ES-I3 (cell line): ENCODE measurements at regions not wholly inside any gene's neighbourhood (a gene's known extent, or its start where the extent isn't known, plus 50 kb on each side); places are given as distances from the start of the nearest gene placed in this dataset.

Experiments used
- H3K36me3 ChIP-seq: 2 replicates; pipeline ENCODE4 v1.6.1; 2013; ENCODE audit warnings: mild to moderate bottlenecking, low read length, control low read depth, moderate library complexity; ENCODE audit not compliant: insufficient read depth
- H3K4me1 ChIP-seq: 2 replicates; pipeline ENCODE4 v1.6.1; 2013; ENCODE audit warnings: mild to moderate bottlenecking, control low read depth, low read length; ENCODE audit not compliant: insufficient read depth
- H3K9ac ChIP-seq: 2 replicates; pipeline ENCODE4 v1.6.1; 2013; ENCODE audit warnings: low read depth, mild to moderate bottlenecking, low read length, moderate library complexity
- H3K9me3 ChIP-seq: 2 replicates; pipeline ENCODE4 v1.6.1; 2013; ENCODE audit warnings: mild to moderate bottlenecking, low read length, moderate library complexity; ENCODE audit not compliant: control insufficient read depth, insufficient read depth

DNA sequence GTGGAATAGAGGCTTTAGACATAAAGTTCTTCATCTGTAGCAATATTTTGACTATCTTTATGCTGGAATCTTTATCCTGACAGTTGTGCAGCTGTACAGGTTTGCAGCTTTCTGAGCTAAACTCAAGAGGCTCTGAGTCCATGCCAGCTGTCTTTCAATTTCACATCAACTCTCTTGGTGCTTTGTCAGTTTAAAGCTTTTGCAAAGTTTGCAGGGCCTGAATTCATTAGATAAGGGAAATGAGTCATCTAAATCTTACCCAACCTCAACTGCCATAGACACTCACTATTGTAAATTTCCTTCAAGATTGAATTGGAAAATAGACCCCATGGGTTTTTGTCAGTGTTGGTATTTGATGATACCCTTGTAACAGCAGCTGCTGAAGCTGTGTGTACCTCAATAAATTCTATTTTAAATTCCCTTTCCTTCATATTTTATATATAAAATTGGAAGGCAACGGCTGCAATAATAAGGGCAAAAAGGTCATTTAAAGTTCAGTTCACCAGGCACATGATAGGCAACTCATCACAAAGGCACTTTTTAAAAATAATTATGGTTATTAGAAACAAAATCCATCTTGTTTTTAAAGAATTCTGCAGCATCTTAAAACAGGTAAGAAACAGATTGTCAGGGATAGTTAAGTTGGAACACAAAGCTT is 169.9 kb upstream of the SLC39A10 start:
- Histone ChIP-seq H3K4me1 (peaks cover 3% of the 10 kb centered on the region), H3K36me3 (no peaks in the 10 kb centered on the region), H3K9ac (no peak overlapping the region), H3K9me3 (no peaks in the 10 kb centered on the region)

DNA sequence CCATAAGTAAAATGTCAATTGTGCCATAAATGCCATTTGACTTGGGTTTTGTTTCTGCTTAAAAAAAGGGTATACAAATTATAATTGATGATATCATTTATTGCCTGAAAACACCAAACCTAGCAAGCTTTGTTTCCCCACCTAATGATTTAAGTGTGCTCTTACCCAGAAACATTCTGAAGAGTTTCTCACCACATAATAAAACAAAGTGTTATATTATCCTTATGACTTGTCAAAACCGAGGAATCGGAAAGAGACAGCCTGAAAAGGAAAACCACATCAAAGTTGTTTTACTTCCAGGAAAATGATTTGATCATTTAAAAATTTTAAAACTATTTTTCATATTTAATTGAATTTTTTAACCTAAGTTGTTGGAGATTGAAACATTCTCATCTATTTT is 170.5 kb upstream of the SLC39A10 start:
- Histone ChIP-seq H3K36me3 (no peaks in the 10 kb centered on the region), H3K9ac (no peak overlapping the region), H3K9me3 (no peaks in the 10 kb centered on the region), H3K4me1 (peaks cover 3% of the 10 kb centered on the region)

DNA sequence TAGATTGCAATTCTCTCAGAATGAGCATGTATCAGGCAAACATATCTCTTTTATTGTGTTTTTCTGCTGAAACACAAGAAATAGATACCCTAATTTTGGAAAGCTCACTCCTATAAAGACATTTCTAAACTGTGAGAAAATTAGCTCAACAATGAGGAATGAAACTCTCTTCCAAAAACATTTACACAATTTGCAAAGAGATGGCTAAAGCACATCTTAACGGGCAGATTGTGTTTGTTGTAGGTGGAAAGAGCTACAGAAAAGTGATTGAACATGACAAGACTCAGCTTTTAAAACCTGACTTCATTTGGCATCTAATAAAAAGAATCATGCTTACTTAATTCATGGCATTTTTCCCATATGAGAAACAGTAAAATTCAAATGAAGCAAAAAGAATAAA is 175.0 kb upstream of the SLC39A10 start:
- no peaks in the 10 kb centered on the region for H3K4me1 ChIP-seq
- no peaks in the 10 kb centered on the region for H3K36me3 ChIP-seq
- no peaks in the 10 kb centered on the region for H3K9me3 ChIP-seq
- H3K9ac ChIP-seq, result no peak overlapping the region

DNA sequence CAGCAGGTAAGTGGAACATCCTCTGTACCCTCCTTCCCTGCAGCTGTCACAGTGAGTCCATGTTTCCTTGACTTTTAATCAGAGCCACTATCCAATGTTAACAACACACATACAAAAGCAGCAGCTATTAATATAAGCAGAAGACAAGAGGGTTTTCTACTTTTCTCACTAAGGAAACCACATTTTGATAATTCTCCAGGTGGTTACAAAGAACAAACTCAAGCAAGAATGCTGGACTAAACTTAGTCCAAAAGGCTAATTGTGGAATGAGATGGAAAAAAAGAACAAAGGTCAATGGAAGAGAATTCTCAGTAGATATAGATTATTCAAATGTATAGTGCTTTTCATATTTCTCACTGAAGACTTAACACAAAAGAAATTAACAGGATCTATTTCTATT is 176.9 kb upstream of the SLC39A10 start:
- Histone ChIP-seq H3K9ac (no peak overlapping the region), H3K9me3 (no peaks in the 10 kb centered on the region), H3K36me3 (no peaks in the 10 kb centered on the region), H3K4me1 (no peaks in the 10 kb centered on the region)

DNA sequence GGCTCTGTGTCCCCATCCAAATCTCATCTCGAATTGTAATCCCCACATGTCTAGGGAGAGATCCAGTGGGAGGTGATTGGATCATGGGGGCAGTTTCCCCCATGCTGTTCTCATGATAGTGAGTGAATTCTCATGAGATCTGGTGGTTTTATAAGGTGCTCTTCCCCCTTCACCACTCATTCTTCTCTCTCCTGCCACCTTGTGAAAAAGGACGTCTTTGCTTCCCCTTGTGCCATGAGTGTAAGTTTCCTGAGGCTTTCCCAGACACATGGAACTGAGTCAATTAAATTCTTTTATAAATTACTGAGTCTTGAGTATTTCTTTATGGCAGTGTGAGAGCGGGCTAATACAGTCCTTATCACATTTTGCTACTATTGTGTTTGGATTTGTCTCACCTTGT is 177.6 kb upstream of the SLC39A10 start:
- Histone ChIP-seq H3K9ac (no peak overlapping the region), H3K36me3 (no peaks in the 10 kb centered on the region), H3K9me3 (no peaks in the 10 kb centered on the region), H3K4me1 (no peaks in the 10 kb centered on the region)

DNA sequence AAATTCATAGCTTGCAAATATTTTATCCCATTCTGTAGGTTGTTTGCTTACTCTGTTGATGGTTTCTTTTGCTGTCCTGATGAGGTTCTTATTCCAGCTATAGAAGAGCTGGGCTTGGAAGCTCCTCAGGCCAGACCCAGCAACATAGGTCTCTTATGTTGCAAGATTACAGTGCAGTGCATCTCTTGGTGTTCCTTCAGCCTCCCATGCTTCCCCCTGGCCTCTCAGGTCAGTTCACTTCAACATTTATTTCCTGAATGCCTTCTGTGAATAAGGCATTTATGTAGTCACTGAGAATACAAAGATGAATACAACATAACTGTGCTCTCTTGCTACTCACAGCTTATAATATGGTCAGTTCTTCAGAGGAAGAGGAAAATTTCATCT is 179.0 kb upstream of the SLC39A10 start:
- no peaks in the 10 kb centered on the region for H3K36me3 ChIP-seq

DNA sequence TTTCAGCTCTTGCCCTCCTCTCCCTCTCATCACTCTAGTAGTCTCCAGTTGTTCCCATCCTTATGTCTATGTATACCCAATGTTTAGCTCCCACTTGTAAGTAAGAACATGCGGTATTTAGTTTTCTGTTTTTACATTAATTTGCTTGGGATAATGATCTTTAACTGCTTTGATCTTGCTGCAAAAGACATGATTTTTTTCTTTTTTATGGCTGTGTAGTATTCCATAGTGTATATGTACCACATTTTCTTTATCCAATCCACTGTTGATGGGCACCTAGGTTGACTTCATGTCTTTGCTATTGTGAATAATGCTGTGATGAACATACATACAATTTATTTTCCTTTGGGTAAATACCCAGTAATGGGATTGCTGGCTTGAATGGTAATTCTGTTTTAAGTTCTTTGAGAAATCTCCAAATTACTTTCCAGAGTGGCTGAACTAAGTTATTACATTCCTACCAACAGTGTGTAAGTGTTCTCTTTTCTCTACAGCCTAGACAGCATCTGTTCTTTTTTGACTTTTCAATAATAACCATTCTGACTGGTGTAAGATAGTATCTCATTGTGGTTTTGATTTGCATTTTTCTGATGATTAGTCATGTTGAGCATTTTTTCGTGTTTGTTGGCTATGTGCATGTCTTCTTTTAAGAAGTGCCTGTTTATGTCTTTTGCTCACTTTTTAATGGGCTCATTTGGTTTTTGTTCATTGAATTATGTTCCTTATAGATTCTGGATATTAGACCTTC is 179.6 kb upstream of the SLC39A10 start:
- Histone ChIP-seq H3K4me1 (no peaks in the 10 kb centered on the region), H3K9me3 (no peaks in the 10 kb centered on the region), H3K36me3 (no peaks in the 10 kb centered on the region), H3K9ac (no peak overlapping the region)

More for the DNA sequence above, 179.0 kb upstream of the SLC39A10 start:
- Histone ChIP-seq H3K9ac (no peak overlapping the region), H3K4me1 (no peaks in the 10 kb centered on the region), H3K9me3 (no peaks in the 10 kb centered on the region)

DNA sequence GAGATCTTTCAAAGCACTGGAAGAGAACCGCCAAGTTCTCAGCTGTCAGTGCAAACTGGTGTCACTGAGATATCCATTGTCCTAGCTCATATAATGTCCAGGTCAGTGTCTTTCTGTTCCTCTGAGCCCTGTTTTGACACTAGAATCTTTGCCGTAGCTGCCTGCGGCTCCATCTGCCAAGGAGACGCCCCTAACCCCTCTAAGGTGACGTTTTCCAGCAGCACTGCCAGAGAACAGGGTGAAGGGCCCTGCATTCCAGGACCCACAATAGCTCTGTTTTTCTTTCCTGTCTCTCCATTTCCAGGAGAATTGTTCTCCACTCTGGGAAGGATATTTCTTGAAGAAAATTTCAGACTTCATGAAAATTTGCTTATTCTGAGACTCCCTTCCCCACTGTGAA is 181.7 kb upstream of the SLC39A10 start:
- Histone ChIP-seq H3K9me3 (no peaks in the 10 kb centered on the region), H3K4me1 (no peaks in the 10 kb centered on the region), H3K9ac (no peak overlapping the region), H3K36me3 (no peaks in the 10 kb centered on the region)

DNA sequence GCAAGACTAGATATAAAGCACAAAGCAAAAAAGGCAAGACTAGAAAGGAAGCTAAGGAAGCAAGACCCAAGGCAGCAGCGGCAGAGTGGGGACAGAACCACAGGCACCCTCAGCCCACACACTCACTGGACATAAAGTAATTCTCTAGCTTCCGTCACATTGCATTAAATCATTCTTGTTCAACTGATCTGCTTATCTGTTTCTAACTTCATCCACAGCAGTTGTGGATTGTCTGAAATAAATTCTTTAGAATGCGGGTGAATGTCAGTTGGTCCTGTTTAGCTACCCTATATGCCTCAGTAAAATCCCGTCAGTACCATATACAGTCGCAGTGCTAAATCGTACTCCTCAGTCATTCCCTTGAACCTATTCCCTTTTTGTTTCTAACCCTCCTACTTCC is 183.2 kb upstream of the SLC39A10 start:
- no peaks in the 10 kb centered on the region for H3K9me3 ChIP-seq
- H3K36me3 ChIP-seq, result no peaks in the 10 kb centered on the region
- H3K9ac ChIP-seq, result no peak overlapping the region
- H3K4me1 ChIP-seq, result no peaks in the 10 kb centered on the region

DNA sequence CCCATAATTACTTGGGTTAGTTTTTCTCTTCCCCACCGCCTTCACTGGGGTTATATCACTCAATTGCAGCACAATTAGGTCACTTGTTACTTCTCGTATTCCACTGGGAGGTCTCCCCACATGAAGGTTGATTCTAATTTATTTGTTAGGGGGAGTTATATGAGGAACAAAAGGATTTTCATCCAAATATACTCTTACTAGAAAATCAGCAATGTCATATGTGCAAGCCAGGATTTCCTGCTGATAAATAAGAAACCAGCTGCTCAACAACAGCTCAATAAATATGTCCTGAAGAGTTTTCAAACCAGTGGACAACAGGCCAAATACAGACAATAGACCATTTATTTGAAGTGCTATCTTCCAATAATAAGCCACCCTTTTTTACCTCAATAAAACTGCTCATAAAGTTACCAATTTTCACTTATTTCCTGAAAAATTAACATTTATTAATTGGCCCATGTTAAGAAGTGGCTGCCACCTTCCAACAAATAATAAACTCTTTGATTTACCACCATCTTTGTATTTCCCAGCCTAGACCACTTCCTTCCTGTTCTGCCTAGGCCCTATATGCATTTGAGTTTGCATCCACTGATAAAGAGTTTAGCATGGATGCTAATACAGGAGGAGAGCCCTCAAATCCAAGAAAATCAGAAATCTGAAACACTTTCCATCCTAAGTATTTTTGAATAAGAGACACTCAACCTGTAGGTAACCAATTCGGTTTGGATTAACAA is 184.4 kb upstream of the SLC39A10 start:
- no peak overlapping the region for H3K9ac ChIP-seq
- no peaks in the 10 kb centered on the region for H3K36me3 ChIP-seq
- no peaks in the 10 kb centered on the region for H3K4me1 ChIP-seq
- H3K9me3 ChIP-seq, result no peaks in the 10 kb centered on the region

DNA sequence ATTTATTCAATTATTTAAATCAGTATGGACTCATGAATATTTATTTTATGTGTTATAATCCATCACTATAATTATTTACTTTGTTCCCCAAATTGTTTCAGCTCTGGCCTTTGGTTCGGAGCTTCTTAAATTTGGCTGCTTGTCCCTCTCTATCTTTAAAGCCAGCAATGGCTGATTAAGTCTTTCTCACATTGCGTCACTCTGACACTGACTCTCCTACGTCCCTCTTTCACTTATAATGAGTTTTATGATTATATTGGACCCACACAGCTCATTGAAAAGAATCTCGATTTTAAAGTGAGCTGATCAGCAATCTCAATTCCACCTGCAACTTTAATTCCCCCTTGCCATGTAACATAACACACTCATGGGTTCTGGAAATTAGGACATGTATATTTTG is 185.2 kb upstream of the SLC39A10 start:
- H3K9ac ChIP-seq, result no peak overlapping the region
- H3K9me3 ChIP-seq, result no peaks in the 10 kb centered on the region
- H3K4me1 ChIP-seq, result no peaks in the 10 kb centered on the region
- no peaks in the 10 kb centered on the region for H3K36me3 ChIP-seq

DNA sequence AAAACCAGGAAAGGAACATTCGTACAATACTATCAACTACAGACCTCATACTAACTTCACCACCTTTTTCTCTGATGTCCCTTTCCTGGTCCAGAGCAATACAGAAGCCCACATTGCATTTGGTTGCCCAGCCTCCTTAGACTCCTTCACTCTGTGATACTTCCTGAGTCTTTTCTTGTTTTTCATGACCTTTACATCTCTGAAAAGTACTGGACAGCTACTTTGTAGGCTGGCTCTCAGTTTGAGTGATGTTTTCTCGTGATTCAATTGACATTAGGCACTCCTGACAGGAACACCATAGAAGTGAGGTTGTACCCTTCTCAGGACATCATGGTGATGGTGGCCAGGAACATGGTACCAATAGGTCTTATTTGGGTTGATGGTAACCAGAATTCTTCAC is 185.9 kb upstream of the SLC39A10 start:
- Histone ChIP-seq H3K9ac (no peak overlapping the region), H3K9me3 (no peaks in the 10 kb centered on the region), H3K36me3 (no peaks in the 10 kb centered on the region), H3K4me1 (no peaks in the 10 kb centered on the region)

DNA sequence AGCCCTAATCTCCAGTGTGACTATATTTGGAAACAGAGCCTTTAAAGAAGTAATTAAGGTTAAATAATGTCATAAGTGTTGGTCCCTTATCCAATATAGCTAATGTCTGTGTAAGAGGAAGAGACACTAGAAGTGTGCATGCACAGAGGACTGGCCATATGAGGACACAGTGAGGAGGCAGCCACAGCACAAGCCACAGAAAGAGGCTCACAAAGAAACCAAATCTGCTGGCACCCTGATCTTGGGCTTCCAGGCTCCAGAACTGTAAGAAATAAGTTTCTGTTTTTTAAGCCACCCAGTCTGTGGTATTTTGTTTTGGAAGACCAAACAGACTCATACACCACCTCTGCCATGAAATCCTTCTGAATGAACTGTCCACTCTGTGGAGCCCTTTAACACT is 186.4 kb upstream of the SLC39A10 start:
- no peaks in the 10 kb centered on the region for H3K36me3 ChIP-seq
- no peak overlapping the region for H3K9ac ChIP-seq
- H3K4me1 ChIP-seq, result no peaks in the 10 kb centered on the region
- H3K9me3 ChIP-seq, result no peaks in the 10 kb centered on the region

DNA sequence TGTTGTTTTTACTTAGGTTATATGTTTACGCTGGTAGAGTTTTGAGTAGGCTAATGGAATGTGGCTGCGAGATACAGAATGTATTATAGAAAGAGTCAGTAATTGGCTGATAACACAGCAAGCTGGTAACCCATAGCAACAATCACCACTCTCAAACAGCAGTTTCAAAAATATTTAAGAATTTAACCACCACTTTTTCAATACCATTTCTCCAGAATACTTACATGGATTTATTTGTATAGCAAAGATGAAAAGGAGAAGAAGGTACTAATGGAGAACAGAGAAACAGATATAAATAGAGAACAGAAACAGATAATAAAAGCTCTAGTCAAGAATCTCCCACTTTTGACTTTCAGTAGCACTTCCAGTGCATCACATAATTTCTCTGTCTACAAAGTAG is 188.3 kb upstream of the SLC39A10 start:
- no peaks in the 10 kb centered on the region for H3K4me1 ChIP-seq
- no peak overlapping the region for H3K9ac ChIP-seq
- no peaks in the 10 kb centered on the region for H3K9me3 ChIP-seq
- no peaks in the 10 kb centered on the region for H3K36me3 ChIP-seq

DNA sequence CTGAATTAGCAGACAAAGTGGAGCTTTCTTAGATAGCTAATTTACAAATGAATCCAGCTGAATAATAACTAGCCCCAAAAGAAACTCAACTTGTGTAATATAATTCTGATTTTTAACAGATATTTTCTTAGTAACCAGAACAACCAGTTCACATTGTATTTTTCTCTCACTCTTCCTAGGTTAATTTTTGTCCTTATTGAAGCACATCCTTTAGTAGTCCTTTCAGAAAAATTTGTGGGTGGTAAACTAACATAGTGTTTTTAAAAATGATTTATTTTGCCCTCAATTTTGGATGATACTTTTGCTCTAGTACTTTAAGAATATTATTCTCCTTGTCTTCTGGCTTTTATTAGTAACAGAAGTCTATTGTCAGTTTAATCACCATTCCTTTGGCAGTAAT is 190.6 kb upstream of the SLC39A10 start:
- Histone ChIP-seq H3K9ac (no peak overlapping the region), H3K9me3 (no peaks in the 10 kb centered on the region), H3K4me1 (no peaks in the 10 kb centered on the region), H3K36me3 (no peaks in the 10 kb centered on the region)
